ENCODE measurements at regions not wholly inside any gene's neighbourhood (a gene's known extent, or its start where the extent isn't known, plus 50 kb on each side); places are given as distances from the start of the nearest gene placed in this dataset.

DNA sequence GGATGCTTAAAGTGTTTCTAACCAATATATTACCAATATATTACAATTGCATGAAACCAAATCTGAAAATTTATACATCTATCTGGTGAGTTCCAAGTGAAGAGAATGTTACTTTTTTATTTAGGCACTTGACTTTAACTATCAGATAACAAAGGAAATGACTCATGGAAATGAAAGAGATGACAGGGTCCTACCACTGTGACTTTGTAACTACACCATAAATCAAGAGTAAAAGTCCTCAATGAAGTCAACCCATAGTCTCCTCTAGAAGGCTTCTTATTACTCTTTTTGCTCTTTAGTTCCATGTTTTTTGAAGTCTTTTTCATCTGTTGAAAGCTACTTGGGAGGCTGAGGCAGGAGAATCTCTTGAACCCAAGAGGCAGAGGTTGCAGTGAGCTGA is 545.0 kb upstream of the PIK3C3 start:
- H3K27ac ChIP-seq (ENCODE audit: low read length): no peak overlapping the region
- no peaks in the 10 kb centered on the region for H3K4me1 ChIP-seq (ENCODE audit: control insufficient read depth, insufficient read depth, low read length)
- H3K9me3 Mint-ChIP-seq: peaks cover 9 to 21% of the 10 kb centered on the region in 2 donors
- no peak for ATAC-seq
- DNase-seq: no peak
- TF ChIP-seq, protein P1, sequence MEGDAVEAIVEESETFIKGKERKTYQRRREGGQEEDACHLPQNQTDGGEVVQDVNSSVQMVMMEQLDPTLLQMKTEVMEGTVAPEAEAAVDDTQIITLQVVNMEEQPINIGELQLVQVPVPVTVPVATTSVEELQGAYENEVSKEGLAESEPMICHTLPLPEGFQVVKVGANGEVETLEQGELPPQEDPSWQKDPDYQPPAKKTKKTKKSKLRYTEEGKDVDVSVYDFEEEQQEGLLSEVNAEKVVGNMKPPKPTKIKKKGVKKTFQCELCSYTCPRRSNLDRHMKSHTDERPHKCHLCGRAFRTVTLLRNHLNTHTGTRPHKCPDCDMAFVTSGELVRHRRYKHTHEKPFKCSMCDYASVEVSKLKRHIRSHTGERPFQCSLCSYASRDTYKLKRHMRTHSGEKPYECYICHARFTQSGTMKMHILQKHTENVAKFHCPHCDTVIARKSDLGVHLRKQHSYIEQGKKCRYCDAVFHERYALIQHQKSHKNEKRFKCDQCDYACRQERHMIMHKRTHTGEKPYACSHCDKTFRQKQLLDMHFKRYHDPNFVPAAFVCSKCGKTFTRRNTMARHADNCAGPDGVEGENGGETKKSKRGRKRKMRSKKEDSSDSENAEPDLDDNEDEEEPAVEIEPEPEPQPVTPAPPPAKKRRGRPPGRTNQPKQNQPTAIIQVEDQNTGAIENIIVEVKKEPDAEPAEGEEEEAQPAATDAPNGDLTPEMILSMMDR (IDR thresholded peaks at IDR 0.05): no peak
- peaks cover 8% of the 10 kb centered on the region for H3K36me3 Mint-ChIP-seq
- H3K27me3 Mint-ChIP-seq (ENCODE audit: low read depth in 2 of 2): no peaks in the 10 kb centered on the region
- H3K27ac Mint-ChIP-seq: no peak overlapping the region
- intact Hi-C loops (cut with micrococcal nuclease): no loop called here
- H3K9me3 ChIP-seq (ENCODE audit: control insufficient read depth, insufficient read depth, low read length): no peaks in the 10 kb centered on the region
- no peaks in the 10 kb centered on the region for H3K4me1 Mint-ChIP-seq
- H3K27me3 ChIP-seq (ENCODE audit: control insufficient read depth, insufficient read depth, low read length): no peaks in the 10 kb centered on the region
- H3K4me3 ChIP-seq (ENCODE audit: low read length): no peak overlapping the region
- H3K36me3 ChIP-seq (ENCODE audit: control insufficient read depth, insufficient read depth, low read length): no peaks in the 10 kb centered on the region
- no peak overlapping the region for H3K4me3 Mint-ChIP-seq

DNA sequence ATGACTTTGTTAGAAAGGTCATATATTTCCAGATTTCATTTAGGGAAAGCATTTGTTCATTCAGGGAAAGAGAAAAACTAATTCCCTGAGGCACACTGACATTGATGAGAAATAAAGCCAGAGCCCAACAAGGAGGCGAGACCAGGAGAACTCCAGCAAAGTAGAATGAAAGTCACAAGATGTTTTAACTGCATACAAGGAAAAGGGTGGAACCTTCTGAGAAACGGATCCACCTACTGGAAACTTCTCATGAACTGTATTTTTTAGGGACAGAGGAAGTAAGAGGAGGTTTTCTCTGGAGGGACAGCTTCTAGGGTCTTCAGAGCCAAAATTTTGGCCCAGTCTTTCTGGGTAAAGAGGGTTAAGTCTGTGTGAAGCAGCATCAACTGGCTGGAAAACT is 548.2 kb upstream of the PIK3C3 start:
- DNase-seq (no peak), ATAC-seq (no peak)
- Mint-ChIP-seq H3K27ac (no peak overlapping the region), H3K4me1 (no peaks in the 10 kb centered on the region), H3K36me3 (no peaks in the 10 kb centered on the region), H3K4me3 (no peak overlapping the region), H3K27me3 (ENCODE audit: low read depth in 2 of 2) (no peaks in the 10 kb centered on the region), H3K9me3 (peaks cover 6 to 13% of the 10 kb centered on the region in 2 donors)
- Histone ChIP-seq H3K9me3 (ENCODE audit: control insufficient read depth, insufficient read depth, low read length) (no peaks in the 10 kb centered on the region), H3K36me3 (ENCODE audit: control insufficient read depth, insufficient read depth, low read length) (no peaks in the 10 kb centered on the region), H3K4me3 (ENCODE audit: low read length) (no peak overlapping the region), H3K27ac (ENCODE audit: low read length) (no peak overlapping the region), H3K27me3 (ENCODE audit: control insufficient read depth, insufficient read depth, low read length) (no peaks in the 10 kb centered on the region), H3K4me1 (ENCODE audit: control insufficient read depth, insufficient read depth, low read length) (no peaks in the 10 kb centered on the region)
- 77% methylated on average over 2 of the region's 2 CpGs for WGBS (ENCODE audit: insufficient coverage)
- intact Hi-C loops (cut with micrococcal nuclease): no loop called here
- TF ChIP-seq, protein P1 (IDR thresholded peaks at IDR 0.05): no peak

DNA sequence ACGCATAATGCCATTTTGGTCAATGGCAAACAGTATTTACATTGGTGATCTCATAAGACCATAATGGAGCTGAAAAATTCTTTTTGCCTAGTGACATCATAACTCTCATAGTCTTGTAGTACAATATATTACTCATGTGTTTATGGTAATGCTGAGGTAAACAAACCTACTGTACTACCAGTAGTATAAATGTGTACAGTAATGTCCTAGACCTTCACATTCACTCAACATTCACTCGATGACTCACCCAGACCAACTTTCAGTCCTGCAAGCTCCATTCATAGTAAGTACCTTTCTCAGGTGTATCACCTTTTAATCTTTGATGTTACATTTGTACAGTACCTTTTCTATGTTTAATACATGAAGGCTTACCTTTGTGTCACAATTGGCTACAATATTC is 558.2 kb upstream of the PIK3C3 start:
- H3K27me3 Mint-ChIP-seq (ENCODE audit: low read depth in 2 of 2): no peaks in the 10 kb centered on the region
- TF ChIP-seq, protein P1 (IDR thresholded peaks at IDR 0.05): no peak
- Histone ChIP-seq H3K27ac (ENCODE audit: low read length) (no peak overlapping the region), H3K4me3 (ENCODE audit: low read length) (no peak overlapping the region), H3K9me3 (ENCODE audit: control insufficient read depth, insufficient read depth, low read length) (no peaks in the 10 kb centered on the region), H3K36me3 (ENCODE audit: control insufficient read depth, insufficient read depth, low read length) (no peaks in the 10 kb centered on the region), H3K27me3 (ENCODE audit: control insufficient read depth, insufficient read depth, low read length) (no peaks in the 10 kb centered on the region), H3K4me1 (ENCODE audit: control insufficient read depth, insufficient read depth, low read length) (no peaks in the 10 kb centered on the region)
- no peaks in the 10 kb centered on the region for H3K36me3 Mint-ChIP-seq
- no peaks in the 10 kb centered on the region for H3K4me1 Mint-ChIP-seq
- H3K9me3 Mint-ChIP-seq: peaks cover 6 to 11% of the 10 kb centered on the region in 2 donors
- ATAC-seq (no peak), DNase-seq (no peak)
- intact Hi-C loops (cut with micrococcal nuclease): no loop called here
- no peak overlapping the region for H3K4me3 Mint-ChIP-seq
- H3K27ac Mint-ChIP-seq: no peak overlapping the region
- WGBS (ENCODE audit: insufficient coverage): 100% methylated on average over 1 of the region's 2 CpGs

DNA sequence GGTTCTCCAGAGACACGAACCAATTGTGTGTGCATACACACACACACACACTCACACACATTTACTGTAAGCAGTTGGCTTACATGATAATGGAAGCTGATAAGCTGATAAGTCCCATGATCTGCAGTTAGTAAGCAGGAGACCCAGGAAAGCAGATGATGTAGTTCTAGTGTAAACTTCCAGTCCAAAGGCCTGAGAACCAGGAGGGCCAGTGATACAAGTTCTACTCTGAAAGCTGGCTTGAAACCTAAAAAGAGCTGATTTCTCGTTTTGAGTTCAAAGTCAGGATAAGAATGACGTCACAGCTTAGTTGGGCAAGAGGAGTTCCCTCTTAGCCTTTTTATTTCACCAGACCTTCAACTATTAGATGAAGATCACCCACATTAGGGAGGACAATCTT is 558.8 kb upstream of the PIK3C3 start:
- Mint-ChIP-seq H3K27ac (no peak overlapping the region), H3K4me1 (no peaks in the 10 kb centered on the region), H3K9me3 (peaks cover 6 to 11% of the 10 kb centered on the region in 2 donors), H3K4me3 (no peak overlapping the region), H3K36me3 (no peaks in the 10 kb centered on the region), H3K27me3 (ENCODE audit: low read depth in 2 of 2) (no peaks in the 10 kb centered on the region)
- ATAC-seq (no peak), DNase-seq (no peak)
- WGBS (ENCODE audit: insufficient coverage): 87% methylated on average over 2 of the region's 3 CpGs
- Histone ChIP-seq H3K27ac (ENCODE audit: low read length) (no peak overlapping the region), H3K9me3 (ENCODE audit: control insufficient read depth, insufficient read depth, low read length) (no peaks in the 10 kb centered on the region), H3K4me3 (ENCODE audit: low read length) (no peak overlapping the region), H3K36me3 (ENCODE audit: control insufficient read depth, insufficient read depth, low read length) (no peaks in the 10 kb centered on the region), H3K27me3 (ENCODE audit: control insufficient read depth, insufficient read depth, low read length) (no peaks in the 10 kb centered on the region), H3K4me1 (ENCODE audit: control insufficient read depth, insufficient read depth, low read length) (no peaks in the 10 kb centered on the region)
- TF ChIP-seq, protein P1 (IDR thresholded peaks at IDR 0.05): no peak
- intact Hi-C loops (cut with micrococcal nuclease): no loop called here
